ENCODE measurements at regions not wholly inside any gene's neighbourhood (a gene's known extent, or its start where the extent isn't known, plus 50 kb on each side); places are given as distances from the start of the nearest gene placed in this dataset.
"Not testable (repeated sequence)": the region's sequence is repeated elsewhere in the genome, so short reads cannot be mapped to it uniquely, and the experiment has no call there.

DNA sequence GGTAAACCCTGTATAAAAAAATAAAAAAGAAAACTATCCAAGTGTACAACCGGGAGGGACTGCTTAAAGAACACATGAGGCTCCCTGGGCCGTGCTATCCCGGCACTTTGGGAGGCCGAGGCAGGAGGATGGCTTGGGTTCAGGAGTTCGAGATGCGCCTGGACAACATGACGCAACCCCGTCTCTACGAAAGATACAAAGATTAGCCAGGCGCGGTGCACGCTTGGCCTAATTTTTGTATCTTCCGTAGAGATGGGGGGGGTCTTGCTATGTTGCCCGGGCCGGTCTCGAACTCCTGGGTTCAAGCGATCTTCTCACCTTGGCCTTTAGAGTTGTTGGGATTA, 101.7 kb upstream of the VKORC1L1 start:
- TF ChIP-seq POLR2A (IDR thresholded peaks at IDR 0.05; ENCODE audit: low read length); GATA1 (IDR thresholded peaks at IDR 0.05; ENCODE audit: low read depth, low read length): not testable (repeated sequence)
